Endodermal cell (in vitro differentiated cells): ENCODE measurements at regions not wholly inside any gene's neighbourhood (a gene's known extent, or its start where the extent isn't known, plus 50 kb on each side); places are given as distances from the start of the nearest gene placed in this dataset.

Experiments used
- DNase-seq: peaks from one replicate; pipeline ENCODE4 v3.0.0-alpha.2; 2017
- H3K27ac ChIP-seq: 2 replicates; pipeline ENCODE4 v1.5.1; 2013; ENCODE audit warnings: mild to moderate bottlenecking, low read depth, low read length, moderate library complexity
- H3K27me3 ChIP-seq: 2 replicates; pipeline ENCODE4 v1.6.1; 2013; ENCODE audit warnings: mild to moderate bottlenecking, low read length, moderate library complexity; ENCODE audit not compliant: insufficient read depth, control insufficient read depth, poor library complexity, severe bottlenecking
- H3K36me3 ChIP-seq: 2 replicates; pipeline ENCODE4 v1.7.0; 2013; ENCODE audit warnings: mild to moderate bottlenecking, low read length, moderate library complexity; ENCODE audit not compliant: control insufficient read depth, insufficient read depth
- H3K4me1 ChIP-seq: one replicate; pipeline ENCODE4 v1.7.0; 2013; ENCODE audit warnings: low read length; ENCODE audit not compliant: control insufficient read depth, insufficient read depth
- H3K4me3 ChIP-seq: 2 replicates; pipeline ENCODE4 v1.5.1; 2013; ENCODE audit warnings: mild to moderate bottlenecking, low read length, moderate library complexity
- H3K9ac ChIP-seq: 2 replicates; pipeline ENCODE4 v1.6.1; 2013; ENCODE audit warnings: mild to moderate bottlenecking, low read length, moderate library complexity; ENCODE audit not compliant: poor library complexity, severe bottlenecking; ENCODE audit errors: extremely low read depth
- H3K9me3 ChIP-seq: 2 replicates; pipeline ENCODE4 v1.6.1; 2013; ENCODE audit warnings: mild to moderate bottlenecking, low read length, moderate library complexity; ENCODE audit not compliant: control insufficient read depth
- H3K27ac Mint-ChIP-seq: 2 replicates; pipeline ENCODE4 v1.8.0; 2020; ENCODE audit warnings: mixed read lengths
- H3K27me3 Mint-ChIP-seq: 2 replicates; pipeline ENCODE4 v1.8.0; 2021; ENCODE audit warnings: mild to moderate bottlenecking, mixed read lengths; ENCODE audit not compliant: insufficient read depth
- H3K36me3 Mint-ChIP-seq: 2 replicates; pipeline ENCODE4 v1.8.0; 2020; ENCODE audit warnings: low read depth, mixed read lengths
- H3K4me1 Mint-ChIP-seq: 2 replicates; pipeline ENCODE4 v1.8.0; 2020; ENCODE audit warnings: mixed read lengths
- H3K4me3 Mint-ChIP-seq: 2 replicates; pipeline ENCODE4 v1.8.0; 2020; ENCODE audit warnings: mild to moderate bottlenecking, moderate library complexity, mixed read lengths
- H3K9me3 Mint-ChIP-seq: 2 replicates; pipeline ENCODE4 v1.8.0; 2020; ENCODE audit warnings: mild to moderate bottlenecking, mixed read lengths
- WGBS, 2 experiments: methylation state at CpG; one replicate each; pipeline versions ENCODE4 v1.1.5 to v1.1.7; 2013; ENCODE audit warnings: missing lambda C conversion rate in 2 of 2, mixed read lengths in 1 of 2; ENCODE audit not compliant: insufficient coverage in 1 of 2, insufficient read length in 1 of 2; 5-methylcytosine and 5-hydroxymethylcytosine counted together
- TF ChIP-seq, protein P1 (sequence below): fragments of 200-600 bp; sonication (generic); conservative IDR thresholded peaks from 2 replicates; pipeline ENCODE4 v1.5.0; 2021; ENCODE audit warnings: antibody characterized with exemption, mild to moderate bottlenecking

DNA sequence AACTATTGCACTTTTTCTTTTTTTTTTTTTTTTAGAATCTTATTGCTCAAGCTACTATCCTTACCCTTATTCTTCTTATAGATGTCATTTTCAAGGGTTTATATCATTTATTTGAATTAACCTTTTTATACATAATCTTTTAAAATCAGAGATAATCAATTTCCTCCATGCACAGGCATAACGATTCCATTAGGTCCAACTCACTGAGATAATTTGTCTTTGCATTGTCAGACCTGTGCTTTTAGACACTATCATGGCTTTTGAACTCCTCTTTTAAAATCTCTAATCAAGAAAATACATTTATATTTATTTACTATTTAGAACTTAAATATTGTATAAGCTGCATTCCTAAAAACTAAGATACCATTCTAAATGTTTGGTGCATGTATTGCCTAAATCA lies 1454.9 kb downstream of the ZPLD1 start:
- no peaks in the 10 kb centered on the region for H3K9me3 ChIP-seq
- Mint-ChIP-seq H3K36me3 (no peaks in the 10 kb centered on the region), H3K27ac (no peak overlapping the region), H3K27me3 (no peaks in the 10 kb centered on the region), H3K4me3 (no peak overlapping the region), H3K9me3 (no peaks in the 10 kb centered on the region), H3K4me1 (no peaks in the 10 kb centered on the region)
- H3K9ac ChIP-seq = no peak overlapping the region
- no peak overlapping the region for H3K4me3 ChIP-seq
- H3K27me3 ChIP-seq = no peaks in the 10 kb centered on the region
- no peak overlapping the region for H3K27ac ChIP-seq
- H3K4me1 ChIP-seq = no peaks in the 10 kb centered on the region
- TF ChIP-seq, protein P1, sequence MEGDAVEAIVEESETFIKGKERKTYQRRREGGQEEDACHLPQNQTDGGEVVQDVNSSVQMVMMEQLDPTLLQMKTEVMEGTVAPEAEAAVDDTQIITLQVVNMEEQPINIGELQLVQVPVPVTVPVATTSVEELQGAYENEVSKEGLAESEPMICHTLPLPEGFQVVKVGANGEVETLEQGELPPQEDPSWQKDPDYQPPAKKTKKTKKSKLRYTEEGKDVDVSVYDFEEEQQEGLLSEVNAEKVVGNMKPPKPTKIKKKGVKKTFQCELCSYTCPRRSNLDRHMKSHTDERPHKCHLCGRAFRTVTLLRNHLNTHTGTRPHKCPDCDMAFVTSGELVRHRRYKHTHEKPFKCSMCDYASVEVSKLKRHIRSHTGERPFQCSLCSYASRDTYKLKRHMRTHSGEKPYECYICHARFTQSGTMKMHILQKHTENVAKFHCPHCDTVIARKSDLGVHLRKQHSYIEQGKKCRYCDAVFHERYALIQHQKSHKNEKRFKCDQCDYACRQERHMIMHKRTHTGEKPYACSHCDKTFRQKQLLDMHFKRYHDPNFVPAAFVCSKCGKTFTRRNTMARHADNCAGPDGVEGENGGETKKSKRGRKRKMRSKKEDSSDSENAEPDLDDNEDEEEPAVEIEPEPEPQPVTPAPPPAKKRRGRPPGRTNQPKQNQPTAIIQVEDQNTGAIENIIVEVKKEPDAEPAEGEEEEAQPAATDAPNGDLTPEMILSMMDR = no peak
- H3K36me3 ChIP-seq = no peaks in the 10 kb centered on the region
- no peak for DNase-seq
- WGBS, 2 experiments = 100% methylated on average over 1 of the region's 1 CpG

DNA sequence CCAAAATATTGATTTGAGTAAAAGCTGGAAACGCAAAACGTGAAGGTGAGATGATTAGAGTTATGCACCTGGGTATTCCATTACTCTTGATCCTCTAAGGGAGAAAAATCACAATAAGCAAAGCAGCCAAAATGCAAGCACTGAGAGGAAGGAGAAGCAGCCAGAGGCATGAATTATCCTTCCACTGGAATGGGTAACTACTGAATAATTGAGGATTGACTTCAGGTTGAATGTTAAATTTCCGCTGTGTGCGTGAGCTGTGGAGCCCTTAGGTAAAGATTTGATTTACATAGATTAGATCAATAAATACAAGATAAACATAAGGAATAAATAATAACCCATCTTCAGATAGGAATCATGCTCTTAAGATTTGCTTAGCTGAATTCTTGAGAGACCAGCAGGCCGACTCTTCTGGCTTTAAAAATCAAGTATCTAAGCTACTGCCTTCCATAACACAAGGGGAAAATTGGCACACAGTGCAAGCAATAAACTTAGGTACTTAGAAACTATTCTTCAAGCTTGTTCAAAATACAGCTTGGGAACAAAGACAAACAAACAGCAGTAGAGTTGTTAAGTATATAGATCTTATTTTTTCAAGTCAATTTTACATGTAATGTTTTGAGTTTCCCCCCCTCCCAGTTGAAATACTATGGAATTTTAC lies 1459.5 kb downstream of the ZPLD1 start:
- Histone ChIP-seq H3K27me3 (no peaks in the 10 kb centered on the region), H3K9ac (no peak overlapping the region), H3K9me3 (no peaks in the 10 kb centered on the region), H3K27ac (no peak overlapping the region), H3K4me3 (no peak overlapping the region), H3K36me3 (no peaks in the 10 kb centered on the region), H3K4me1 (no peaks in the 10 kb centered on the region)
- Mint-ChIP-seq H3K36me3 (no peaks in the 10 kb centered on the region), H3K4me1 (no peaks in the 10 kb centered on the region), H3K4me3 (no peak overlapping the region), H3K27me3 (no peaks in the 10 kb centered on the region), H3K27ac (no peak overlapping the region), H3K9me3 (no peaks in the 10 kb centered on the region)
- DNase-seq = no peak
- TF ChIP-seq, protein P1 = no peak
- 83 to 97% methylated on average over 3 to 5 of the region's 5 CpGs for WGBS, 2 experiments

DNA sequence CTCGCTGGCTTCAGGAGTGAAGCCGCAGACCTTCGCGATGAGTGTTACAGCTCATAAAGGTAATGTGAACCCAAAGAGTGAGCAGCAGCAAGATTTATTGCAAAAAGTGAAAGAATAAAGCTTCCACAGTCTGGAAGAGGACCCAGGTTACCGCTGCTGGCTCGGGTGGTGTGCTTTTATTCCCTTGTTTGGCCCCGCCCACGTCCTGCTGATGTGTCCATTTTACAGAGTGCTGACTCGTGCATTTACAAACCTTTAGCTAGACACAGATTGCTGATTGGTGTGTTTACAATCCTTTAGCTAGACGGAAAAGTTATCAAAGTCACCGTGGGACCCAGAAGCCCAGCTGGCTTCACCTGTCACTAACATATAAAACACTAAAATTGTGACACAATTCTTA lies 1464.5 kb downstream of the ZPLD1 start:
- Mint-ChIP-seq H3K27me3 (no peaks in the 10 kb centered on the region), H3K27ac (no peak overlapping the region)
- 83 to 84% methylated on average over 8 to 11 of the region's 11 CpGs for WGBS, 2 experiments

More for the DNA sequence above, 1464.5 kb downstream of the ZPLD1 start:
- H3K36me3 Mint-ChIP-seq = no peaks in the 10 kb centered on the region
- no peaks in the 10 kb centered on the region for H3K4me1 ChIP-seq
- peak; percentile 39 for DNase-seq
- no peaks in the 10 kb centered on the region for H3K36me3 ChIP-seq
- H3K9me3 ChIP-seq = no peaks in the 10 kb centered on the region
- H3K9ac ChIP-seq = no peak overlapping the region
- no peak overlapping the region for H3K27ac ChIP-seq
- H3K27me3 ChIP-seq = no peaks in the 10 kb centered on the region
- TF ChIP-seq, protein P1 = no peak
- no peak overlapping the region for H3K4me3 ChIP-seq
- no peaks in the 10 kb centered on the region for H3K4me1 Mint-ChIP-seq
- no peaks in the 10 kb centered on the region for H3K9me3 Mint-ChIP-seq
- H3K4me3 Mint-ChIP-seq = no peak overlapping the region
